ENCODE measurements at regions not wholly inside any gene's neighbourhood (a gene's known extent, or its start where the extent isn't known, plus 50 kb on each side); places are given as distances from the start of the nearest gene placed in this dataset.

DNA sequence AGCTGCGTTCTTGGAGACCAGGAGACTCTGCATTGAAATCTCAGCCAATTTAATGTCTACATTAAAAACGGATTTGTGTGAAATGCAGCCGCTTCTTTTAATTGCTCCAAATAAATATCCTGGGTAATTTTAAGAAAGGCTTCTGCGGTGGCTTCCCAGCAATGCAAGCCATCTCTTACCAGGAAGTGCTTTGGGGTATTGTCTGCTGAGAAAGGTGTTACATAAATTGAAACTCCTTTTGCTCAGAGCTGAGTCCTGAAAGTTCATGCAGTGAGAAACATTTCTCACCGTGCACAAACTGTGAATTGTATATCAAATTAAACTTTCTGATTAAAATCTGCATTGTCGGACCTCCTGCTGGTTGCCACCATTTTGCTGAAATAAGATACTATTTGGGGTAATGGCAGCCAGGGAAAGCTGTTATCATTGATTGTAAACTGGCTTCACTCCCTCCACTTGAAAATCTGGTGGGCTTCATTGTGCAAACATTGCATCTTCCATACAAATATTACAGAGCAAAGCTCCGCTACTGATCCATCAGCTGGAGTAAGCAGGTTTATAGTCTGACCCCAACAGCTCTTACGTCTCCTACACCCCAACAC is 59.5 kb downstream of the ZIC5 start:
- DNase-seq (ENCODE audit: low read depth) = no peak
- TF ChIP-seq POLR2A (IDR thresholded peaks at IDR 0.05; ENCODE audit: extremely low read depth, insufficient read length) = no peak
- TF ChIP-seq, protein P1, sequence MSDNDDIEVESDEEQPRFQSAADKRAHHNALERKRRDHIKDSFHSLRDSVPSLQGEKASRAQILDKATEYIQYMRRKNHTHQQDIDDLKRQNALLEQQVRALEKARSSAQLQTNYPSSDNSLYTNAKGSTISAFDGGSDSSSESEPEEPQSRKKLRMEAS (IDR thresholded peaks at IDR 0.05; ENCODE audit: low read depth, low read length) = no peak
- TF ChIP-seq MYC (IDR thresholded peaks at IDR 0.05; ENCODE audit: low read depth, low read length) = no peak
- TF ChIP-seq, protein P2, sequence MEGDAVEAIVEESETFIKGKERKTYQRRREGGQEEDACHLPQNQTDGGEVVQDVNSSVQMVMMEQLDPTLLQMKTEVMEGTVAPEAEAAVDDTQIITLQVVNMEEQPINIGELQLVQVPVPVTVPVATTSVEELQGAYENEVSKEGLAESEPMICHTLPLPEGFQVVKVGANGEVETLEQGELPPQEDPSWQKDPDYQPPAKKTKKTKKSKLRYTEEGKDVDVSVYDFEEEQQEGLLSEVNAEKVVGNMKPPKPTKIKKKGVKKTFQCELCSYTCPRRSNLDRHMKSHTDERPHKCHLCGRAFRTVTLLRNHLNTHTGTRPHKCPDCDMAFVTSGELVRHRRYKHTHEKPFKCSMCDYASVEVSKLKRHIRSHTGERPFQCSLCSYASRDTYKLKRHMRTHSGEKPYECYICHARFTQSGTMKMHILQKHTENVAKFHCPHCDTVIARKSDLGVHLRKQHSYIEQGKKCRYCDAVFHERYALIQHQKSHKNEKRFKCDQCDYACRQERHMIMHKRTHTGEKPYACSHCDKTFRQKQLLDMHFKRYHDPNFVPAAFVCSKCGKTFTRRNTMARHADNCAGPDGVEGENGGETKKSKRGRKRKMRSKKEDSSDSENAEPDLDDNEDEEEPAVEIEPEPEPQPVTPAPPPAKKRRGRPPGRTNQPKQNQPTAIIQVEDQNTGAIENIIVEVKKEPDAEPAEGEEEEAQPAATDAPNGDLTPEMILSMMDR (IDR thresholded peaks at IDR 0.05; ENCODE audit: low read depth, low read length) = no peak
- no peak overlapping the region for H3K4me3 ChIP-seq (ENCODE audit: low read depth, low read length)

DNA sequence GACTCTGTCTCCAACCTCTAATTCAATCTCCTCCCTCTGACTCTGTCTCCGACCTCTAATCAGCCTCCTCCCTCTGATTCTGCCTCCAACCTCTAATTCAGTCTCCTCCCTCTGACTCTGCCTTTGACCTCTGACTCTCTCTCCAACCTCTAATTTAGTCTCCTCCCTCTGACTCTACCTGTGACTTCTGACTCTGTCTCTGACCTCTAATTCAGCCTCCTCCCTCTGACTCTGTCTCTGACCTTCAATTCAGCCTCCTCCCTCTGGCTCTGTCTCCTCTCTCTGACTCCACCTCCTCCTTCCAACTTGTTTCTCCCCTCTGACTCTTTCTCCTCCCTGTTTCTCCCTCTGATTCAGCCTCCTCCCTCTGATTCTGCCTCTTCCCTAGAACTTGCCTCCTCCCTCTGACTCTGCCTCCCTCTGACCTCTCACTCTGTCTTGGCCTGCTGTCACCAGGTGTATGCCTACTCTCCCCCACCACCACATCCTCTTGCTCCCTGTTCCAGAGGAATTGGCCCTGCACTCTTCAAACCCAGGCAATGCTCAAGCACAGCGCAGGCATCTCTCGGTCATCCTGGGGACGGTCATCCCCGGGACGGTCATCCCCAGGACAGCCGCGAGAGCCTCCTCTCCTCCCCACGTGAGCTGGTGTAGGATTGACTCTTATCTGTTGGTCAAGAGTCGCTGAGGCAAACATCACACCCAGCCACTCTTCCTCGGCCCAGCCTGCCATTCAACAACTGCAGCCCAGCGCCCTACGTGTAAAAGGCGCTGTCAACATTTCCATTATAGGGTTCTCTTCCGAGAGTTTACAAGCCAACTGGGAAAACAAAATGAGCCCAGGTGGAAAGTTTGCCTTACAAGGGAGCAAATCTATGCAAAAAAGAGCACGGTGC is 60.2 kb downstream of the ZIC5 start:
- no peak for DNase-seq (ENCODE audit: low read depth)
- TF ChIP-seq, protein P2 (IDR thresholded peaks at IDR 0.05; ENCODE audit: low read depth, low read length) = no peak
- TF ChIP-seq POLR2A (IDR thresholded peaks at IDR 0.05; ENCODE audit: extremely low read depth, insufficient read length) (no peak), MYC (IDR thresholded peaks at IDR 0.05; ENCODE audit: low read depth, low read length) (no peak)
- TF ChIP-seq, protein P1 (IDR thresholded peaks at IDR 0.05; ENCODE audit: low read depth, low read length) = no peak
- no peak overlapping the region for H3K4me3 ChIP-seq (ENCODE audit: low read depth, low read length)

DNA sequence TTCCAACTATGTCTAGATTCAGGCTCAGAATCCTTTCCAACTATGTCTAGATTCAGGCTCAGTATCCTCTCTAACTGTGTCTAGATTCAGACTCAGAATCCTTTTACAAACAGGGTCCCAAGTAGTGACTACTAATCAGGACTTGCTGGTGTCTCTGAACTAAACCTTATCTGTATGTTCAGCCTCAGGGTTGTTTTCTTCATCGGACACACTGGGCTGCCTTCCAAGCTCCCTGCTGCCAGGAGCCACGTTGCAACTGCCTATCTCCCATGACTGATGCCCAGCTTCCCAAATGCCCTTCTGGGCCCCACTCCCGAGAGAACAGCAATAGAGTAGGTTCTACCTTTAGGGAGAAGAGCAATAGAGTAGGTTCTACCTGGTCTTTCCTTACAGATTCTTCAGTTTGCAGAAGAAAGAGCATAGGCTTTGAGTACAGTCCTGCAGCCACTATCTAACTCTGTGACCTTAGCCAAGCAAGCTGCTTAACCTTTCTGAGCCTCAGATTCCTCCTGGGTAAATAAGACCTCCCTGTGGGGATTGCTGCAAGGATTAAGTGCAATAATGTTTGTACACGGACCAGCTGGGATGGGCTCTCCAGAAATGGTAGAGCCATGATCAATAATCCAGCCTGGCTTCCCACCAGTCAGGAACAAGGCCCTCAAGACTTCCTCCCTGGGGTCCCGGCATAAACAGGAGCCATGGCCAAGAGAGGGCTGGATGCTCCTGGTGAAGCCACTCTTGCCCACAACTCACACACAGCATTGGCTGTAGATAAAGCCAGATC is 61.5 kb downstream of the ZIC5 start:
- H3K4me3 ChIP-seq (ENCODE audit: low read depth, low read length) = no peak overlapping the region
- TF ChIP-seq, protein P2 (IDR thresholded peaks at IDR 0.05; ENCODE audit: low read depth, low read length) = no peak
- no peak for TF ChIP-seq POLR2A (IDR thresholded peaks at IDR 0.05; ENCODE audit: extremely low read depth, insufficient read length)
- TF ChIP-seq, protein P1 (IDR thresholded peaks at IDR 0.05; ENCODE audit: low read depth, low read length) = no peak
- TF ChIP-seq MYC (IDR thresholded peaks at IDR 0.05; ENCODE audit: low read depth, low read length) = no peak
- DNase-seq (ENCODE audit: low read depth) = no peak

DNA sequence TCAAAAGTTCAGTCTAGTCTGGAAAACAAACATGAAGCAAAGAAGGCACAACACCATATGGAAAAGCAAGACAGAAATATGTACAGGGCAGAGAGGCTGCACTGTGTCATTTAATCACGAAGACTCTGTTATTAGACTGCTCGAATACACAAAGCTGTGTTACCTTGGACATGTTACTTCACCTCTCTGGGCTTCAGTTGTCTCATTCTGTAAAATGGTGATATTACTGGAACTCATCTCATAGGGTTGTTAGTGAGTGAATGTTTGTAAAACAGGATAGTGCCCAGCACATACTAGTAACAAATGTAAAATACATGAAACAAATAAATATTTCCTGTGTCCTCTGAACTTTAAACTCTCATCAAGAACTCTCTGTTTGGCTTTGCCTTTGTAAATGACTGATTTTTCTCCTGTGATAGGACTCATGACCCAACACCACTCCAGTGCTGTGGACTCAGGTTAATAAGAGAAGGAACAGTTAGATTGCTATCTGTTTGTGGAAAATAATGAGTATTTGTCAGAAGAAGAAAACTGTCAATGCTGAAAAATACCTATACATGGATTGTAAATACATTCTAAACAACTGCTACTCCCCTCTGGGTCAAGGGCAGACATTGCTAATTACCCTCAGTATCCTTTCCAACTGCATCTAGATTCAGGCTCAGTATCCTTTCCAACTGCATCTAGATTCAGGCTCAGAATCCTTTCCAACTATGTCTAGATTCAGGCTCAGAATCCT is 62.3 kb downstream of the ZIC5 start:
- H3K4me3 ChIP-seq (ENCODE audit: low read depth, low read length) = no peak overlapping the region
- TF ChIP-seq MYC (IDR thresholded peaks at IDR 0.05; ENCODE audit: low read depth, low read length) = no peak
- TF ChIP-seq POLR2A (IDR thresholded peaks at IDR 0.05; ENCODE audit: extremely low read depth, insufficient read length) = no peak
- TF ChIP-seq, protein P1 (IDR thresholded peaks at IDR 0.05; ENCODE audit: low read depth, low read length) = no peak
- TF ChIP-seq, protein P2 (IDR thresholded peaks at IDR 0.05; ENCODE audit: low read depth, low read length) = no peak
- no peak for DNase-seq (ENCODE audit: low read depth)
